K562 (cell line): ENCODE measurements at regions not wholly inside any gene's neighbourhood (a gene's known extent, or its start where the extent isn't known, plus 50 kb on each side); places are given as distances from the start of the nearest gene placed in this dataset.

ENCODE experiments used
- ATAC-seq: fragments of 200-7000 bp; cut with Tn5 transposase; 3 replicates; pipeline ENCODE4 v1.9.1; 2020; ENCODE audit warnings: moderate library complexity
- BruUV-seq: library from RNA; stranded (reverse); fragments of 400-500 nt; replicated peaks from 2 replicates; lab custom pipeline; 2021; lab: Mats Ljungman, UMichigan
- CTCF ChIA-PET: fragments of 300-600 bp; formaldehyde crosslinking; extraction: SDS; loops from one replicate; lab custom pipeline; 2021; ENCODE audit warnings: low intra/inter-chr PET ratio; lab: Yijun Ruan, JAX
- POLR2A ChIA-PET: fragments of 300-600, 350-650 bp; sonication (Branson Sonifier 250); formaldehyde crosslinking; extraction: SDS; loops from one replicate; lab custom pipeline; 2021; ENCODE audit warnings: antibody characterized with exemption, inconsistent platforms; lab: Yijun Ruan, JAX
- DNase-seq, 4 experiments: peaks; one replicate each; pipeline versions ENCODE4 v3.0.0 to v3.0.0-alpha.2; 2011 to 2018; ENCODE audit warnings: low spot score in 3 of 4, mixed read lengths in 3 of 4; ENCODE audit errors: extremely low read depth in 1 of 4
- FAIRE-seq: peaks from 2 replicates; lab custom pipeline; 2011; peaks lifted over from hg19 to GRCh38; lab: Jason Lieb, UNC
- H2AFZ ChIP-seq: 2 replicates; pipeline ENCODE4 v1.6.0; 2011; ENCODE audit warnings: low read depth, low read length, control low read depth, inconsistent platforms
- H3K27ac ChIP-seq: fragments of 200-600 bp; 3 replicates; pipeline ENCODE4 v1.8.0; 2011; ENCODE audit warnings: low read depth, mild to moderate bottlenecking, control low read depth, inconsistent platforms, low read length, moderate library complexity, mixed read lengths; ENCODE audit errors: extremely low read depth
- H3K27me3 ChIP-seq, 2 experiments: fragments of 300-600 bp in 1 of 2; 2 replicates in 1 of 2; 3 replicates in 1 of 2; pipeline versions ENCODE4 v1.6.0 to v1.8.0; 2011; ENCODE audit warnings: inconsistent platforms in 2 of 2, low read length in 2 of 2, mild to moderate bottlenecking in 1 of 2, mixed read lengths in 1 of 2, moderate library complexity in 1 of 2; ENCODE audit not compliant: control insufficient read depth in 2 of 2, insufficient read depth in 2 of 2
- H3K36me3 ChIP-seq: fragments of 300-600 bp; 3 replicates; pipeline ENCODE4 v1.8.0; 2011; ENCODE audit warnings: mild to moderate bottlenecking, low read length, inconsistent platforms; ENCODE audit not compliant: control insufficient read depth, insufficient read depth
- H3K4me1 ChIP-seq, 2 experiments: fragments of 200-600 bp in 1 of 2; replicated peaks in 1 of 2; 2 replicates in 1 of 2; 3 replicates in 1 of 2; pipeline versions ENCODE4 v1.5.1 to v1.8.0; 2011; ENCODE audit warnings: inconsistent platforms in 2 of 2, low read length in 2 of 2, mild to moderate bottlenecking in 1 of 2, mixed read lengths in 1 of 2, moderate library complexity in 1 of 2; ENCODE audit not compliant: control insufficient read depth in 2 of 2, insufficient read depth in 2 of 2
- H3K4me2 ChIP-seq: 2 replicates; pipeline ENCODE4 v1.6.1; 2011; ENCODE audit warnings: low read length, control low read depth, inconsistent platforms, mixed read lengths; ENCODE audit not compliant: insufficient read depth
- H3K4me3 ChIP-seq: fragments of 200-600 bp; sonication (generic), shearing (Covaris generic); 2 replicates; pipeline ENCODE4 v1.5.1; 2016; ENCODE audit warnings: control low read depth, inconsistent platforms
- H3K79me2 ChIP-seq: fragments of 200-600 bp; 3 replicates; pipeline ENCODE4 v1.8.0; 2011; ENCODE audit warnings: low read length, inconsistent platforms; ENCODE audit not compliant: control insufficient read depth, insufficient read depth
- H3K9ac ChIP-seq, 2 experiments: 2 replicates each; pipeline versions ENCODE4 v1.6.0 to v1.6.1; 2011; ENCODE audit warnings: low read depth in 2 of 2, low read length in 2 of 2, control low read depth in 1 of 2, inconsistent platforms in 1 of 2, mild to moderate bottlenecking in 1 of 2, mixed read lengths in 1 of 2; ENCODE audit not compliant: insufficient read depth in 1 of 2
- H3K9me1 ChIP-seq: one replicate; pipeline ENCODE4 v1.6.0; 2011; ENCODE audit warnings: inconsistent platforms, mild to moderate bottlenecking, low read length, moderate library complexity; ENCODE audit not compliant: control insufficient read depth, insufficient read depth
- H3K9me3 ChIP-seq: replicated peaks from 2 replicates; pipeline ENCODE4 v1.5.1; 2011; ENCODE audit warnings: low read depth, low read length, inconsistent platforms; ENCODE audit not compliant: control insufficient read depth, insufficient read depth
- H4K20me1 ChIP-seq: replicated peaks from 2 replicates; pipeline ENCODE4 v1.6.1; 2011; ENCODE audit warnings: low read length, inconsistent platforms, mixed read lengths; ENCODE audit not compliant: control insufficient read depth, insufficient read depth
- BRD4 ChIP-seq: fragments of 200-600 bp; sonication (generic); IDR thresholded peaks from 2 replicates; pipeline ENCODE4 v1.6.1; 2017; ENCODE audit warnings: inconsistent platforms
- BRF1 ChIP-seq: IDR thresholded peaks from 3 replicates; pipeline ENCODE4 v1.6.1; 2011; ENCODE audit warnings: borderline replicate concordance, mild to moderate bottlenecking; ENCODE audit not compliant: insufficient read length; ENCODE audit errors: extremely low read depth
- E2F3 ChIP-seq: fragments of 250-450 bp; sonication (Bioruptor Pico); IDR thresholded peaks from 2 replicates; pipeline ENCODE4 v1.4.0; 2020; ENCODE audit warnings: mild to moderate bottlenecking
- ELF2 ChIP-seq: fragments of 250-450 bp; sonication (Bioruptor Pico); IDR thresholded peaks from 2 replicates; pipeline ENCODE4 v1.5.0; 2021; ENCODE audit warnings: mild to moderate bottlenecking
- ETV5 ChIP-seq: sonication (generic); formaldehyde crosslinking; IDR thresholded peaks from 2 replicates; pipeline ENCODE4 v1.4.0; 2020; ENCODE audit warnings: low read depth, mild to moderate bottlenecking, missing genetic modification reagents
- EWSR1 ChIP-seq: fragments of 450-650 bp; IDR thresholded peaks from 2 replicates; pipeline ENCODE4 v1.6.1; 2018; ENCODE audit warnings: borderline replicate concordance, mild to moderate bottlenecking, low read depth, moderate library complexity; ENCODE audit not compliant: partially characterized antibody
- GTF2E2 ChIP-seq: fragments of 200-800 bp; sonication (Bioruptor generic); IDR thresholded peaks from 2 replicates; pipeline ENCODE4 v1.6.1; 2016; ENCODE audit warnings: missing genetic modification characterization, missing compliant biosample characterization
- MTA2 ChIP-seq: fragments of 450-650 bp; IDR thresholded peaks from 2 replicates; pipeline ENCODE4 v1.6.1; 2016; ENCODE audit warnings: low read depth
- SNIP1 ChIP-seq: fragments of 450-650 bp; IDR thresholded peaks from 2 replicates; pipeline ENCODE4 v1.7.1; 2017; ENCODE audit warnings: low read depth, mild to moderate bottlenecking
- SRSF9 ChIP-seq: fragments of 200-400 bp; formaldehyde crosslinking; IDR thresholded peaks from 2 replicates; pipeline ENCODE4 v1.6.1; 2017; ENCODE audit warnings: low read depth, low read length, borderline replicate concordance
- TCF7 ChIP-seq: sonication (generic); IDR thresholded peaks from 2 replicates; pipeline ENCODE4 v1.6.1; 2016; ENCODE audit warnings: antibody characterized with exemption, borderline replicate concordance
- TGIF2 ChIP-seq: sonication (generic); formaldehyde crosslinking; IDR thresholded peaks from 2 replicates; pipeline ENCODE4 v1.8.1; 2022; ENCODE audit warnings: mild to moderate bottlenecking, missing genetic modification reagents, moderate library complexity
- TSC22D4 ChIP-seq: fragments of 450-650 bp; IDR thresholded peaks from 2 replicates; pipeline ENCODE4 v1.6.1; 2016; ENCODE audit warnings: missing genetic modification characterization, missing biosample characterization, control low read depth
- XRCC3 ChIP-seq: fragments of 450-650 bp; IDR thresholded peaks from 2 replicates; pipeline ENCODE4 v1.6.1; 2017; ENCODE audit warnings: mild to moderate bottlenecking, moderate library complexity
- ZNF146 ChIP-seq: IDR thresholded peaks from one replicate; pipeline ENCODE4 v1.6.1; 2018; ENCODE audit warnings: missing compliant biosample characterization; ENCODE audit not compliant: unreplicated experiment
- ZNF232 ChIP-seq: sonication (generic); formaldehyde crosslinking; IDR thresholded peaks from 2 replicates; pipeline ENCODE4 v1.8.0; 2022; ENCODE audit warnings: mild to moderate bottlenecking, missing genetic modification reagents
- whole genome bisulfite sequencing: fragments of 100-300 bp; shearing (Covaris generic); methylation state at CpG from one replicate; pipeline ENCODE4 v1.1.6; 2016; ENCODE audit warnings: low coverage, mixed read lengths; ENCODE audit not compliant: insufficient coverage; ENCODE audit errors: missing lambda C conversion rate; 5-methylcytosine and 5-hydroxymethylcytosine counted together
- in situ Hi-C: fragments of 300-500 bp; cut with MboI; formaldehyde crosslinking; loops from 4 replicates; pipeline ENCODE4 v1.15.0; 2018; ENCODE audit warnings: inconsistent platforms, mixed read lengths
- intact Hi-C: fragments of 100-400 bp; cut with micrococcal nuclease; formaldehyde crosslinking; loops from 2 replicates; pipeline ENCODE4 v1.14.2; 2022
- TF ChIP-seq, protein P1 (sequence below): fragments of 250-450 bp; sonication (Bioruptor Pico); IDR thresholded peaks from 2 replicates; pipeline ENCODE4 v1.4.0; 2020; ENCODE audit warnings: mild to moderate bottlenecking, moderate library complexity
- TF ChIP-seq, protein P2 (sequence below), 2 experiments: IDR thresholded peaks; 2 replicates each; pipeline ENCODE4 v1.6.1; 2011; ENCODE audit warnings: borderline replicate concordance in 1 of 2, control low read depth in 1 of 2, low read depth in 1 of 2, low read length in 1 of 2, mild to moderate bottlenecking in 1 of 2, mixed read lengths in 1 of 2, moderate library complexity in 1 of 2; ENCODE audit not compliant: insufficient read depth in 1 of 2, insufficient read length in 1 of 2, poor library complexity in 1 of 2, severe bottlenecking in 1 of 2; ENCODE audit errors: extremely low read depth in 1 of 2
- TF ChIP-seq, protein P3 (sequence below): fragments of 250-450 bp; sonication (Bioruptor Pico); IDR thresholded peaks from 2 replicates; pipeline ENCODE4 v1.4.0; 2020; ENCODE audit warnings: mild to moderate bottlenecking

DNA sequence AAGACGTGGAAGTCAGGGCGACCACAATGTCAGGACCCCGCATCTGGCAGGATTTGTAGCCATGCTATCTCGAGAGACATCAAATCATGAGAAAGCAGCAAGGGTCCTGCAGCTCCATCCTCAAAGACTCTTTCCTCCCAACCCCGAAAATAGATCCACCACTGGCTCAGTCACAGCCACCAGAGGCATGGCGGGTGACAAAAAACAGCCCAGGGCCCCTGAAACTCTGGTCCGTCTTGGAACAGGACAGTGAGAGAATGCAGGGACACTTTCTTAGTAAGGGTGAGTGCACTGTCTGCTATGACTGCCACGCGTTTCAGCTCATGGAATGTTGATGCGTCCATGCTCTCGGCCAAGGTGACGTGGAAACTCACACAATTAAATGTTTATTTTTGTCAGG lies 220.9 kb downstream of the IRX2 start:
- TF ChIP-seq SNIP1 = no peak
- TF ChIP-seq TSC22D4 (tag) = no peak
- no peak for TF ChIP-seq GTF2E2 (tag)
- TF ChIP-seq ETV5 = no peak
- TF ChIP-seq, protein P1, sequence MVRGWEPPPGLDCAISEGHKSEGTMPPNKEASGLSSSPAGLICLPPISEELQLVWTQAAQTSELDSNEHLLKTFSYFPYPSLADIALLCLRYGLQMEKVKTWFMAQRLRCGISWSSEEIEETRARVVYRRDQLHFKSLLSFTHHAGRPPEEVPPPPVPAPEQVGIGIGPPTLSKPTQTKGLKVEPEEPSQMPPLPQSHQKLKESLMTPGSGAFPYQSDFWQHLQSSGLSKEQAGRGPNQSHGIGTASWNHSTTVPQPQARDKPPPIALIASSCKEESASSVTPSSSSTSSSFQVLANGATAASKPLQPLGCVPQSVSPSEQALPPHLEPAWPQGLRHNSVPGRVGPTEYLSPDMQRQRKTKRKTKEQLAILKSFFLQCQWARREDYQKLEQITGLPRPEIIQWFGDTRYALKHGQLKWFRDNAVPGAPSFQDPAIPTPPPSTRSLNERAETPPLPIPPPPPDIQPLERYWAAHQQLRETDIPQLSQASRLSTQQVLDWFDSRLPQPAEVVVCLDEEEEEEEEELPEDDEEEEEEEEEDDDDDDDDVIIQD = no peak
- TF ChIP-seq BRD4 = no peak
- no peak for TF ChIP-seq E2F3 (CRISPR knock-in tag)
- TF ChIP-seq, protein P2, sequence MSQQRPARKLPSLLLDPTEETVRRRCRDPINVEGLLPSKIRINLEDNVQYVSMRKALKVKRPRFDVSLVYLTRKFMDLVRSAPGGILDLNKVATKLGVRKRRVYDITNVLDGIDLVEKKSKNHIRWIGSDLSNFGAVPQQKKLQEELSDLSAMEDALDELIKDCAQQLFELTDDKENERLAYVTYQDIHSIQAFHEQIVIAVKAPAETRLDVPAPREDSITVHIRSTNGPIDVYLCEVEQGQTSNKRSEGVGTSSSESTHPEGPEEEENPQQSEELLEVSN (IDR thresholded peaks at IDR 0.05; ENCODE audit: borderline replicate concordance in 1 of 2, extremely low read depth in 1 of 2, insufficient read depth in 1 of 2, insufficient read length in 1 of 2, low read depth in 1 of 2, low read length in 1 of 2, poor library complexity in 1 of 2, severe bottlenecking in 1 of 2) = no peak
- TF ChIP-seq SRSF9 = no peak
- no peak for TF ChIP-seq EWSR1
- no peak for TF ChIP-seq TCF7
- no peak for TF ChIP-seq ELF2
- no peak for TF ChIP-seq XRCC3
- TF ChIP-seq TGIF2 = no peak
- TF ChIP-seq, protein P3, sequence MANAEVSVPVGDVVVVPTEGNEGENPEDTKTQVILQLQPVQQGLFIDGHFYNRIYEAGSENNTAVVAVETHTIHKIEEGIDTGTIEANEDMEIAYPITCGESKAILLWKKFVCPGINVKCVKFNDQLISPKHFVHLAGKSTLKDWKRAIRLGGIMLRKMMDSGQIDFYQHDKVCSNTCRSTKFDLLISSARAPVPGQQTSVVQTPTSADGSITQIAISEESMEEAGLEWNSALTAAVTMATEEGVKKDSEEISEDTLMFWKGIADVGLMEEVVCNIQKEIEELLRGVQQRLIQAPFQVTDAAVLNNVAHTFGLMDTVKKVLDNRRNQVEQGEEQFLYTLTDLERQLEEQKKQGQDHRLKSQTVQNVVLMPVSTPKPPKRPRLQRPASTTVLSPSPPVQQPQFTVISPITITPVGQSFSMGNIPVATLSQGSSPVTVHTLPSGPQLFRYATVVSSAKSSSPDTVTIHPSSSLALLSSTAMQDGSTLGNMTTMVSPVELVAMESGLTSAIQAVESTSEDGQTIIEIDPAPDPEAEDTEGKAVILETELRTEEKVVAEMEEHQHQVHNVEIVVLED = no peak
- TF ChIP-seq ZNF232 (CRISPR knock-in tag) = no peak
- no peak for TF ChIP-seq ZNF146 (CRISPR knock-in tag)
- TF ChIP-seq MTA2 = no peak
- TF ChIP-seq BRF1 = no peak
- ChIA-PET POLR2A (no interaction called here), CTCF (no interaction called here)
- FAIRE-seq (no peak), ATAC-seq (no peak), DNase-seq (no peak)
- Histone ChIP-seq H3K79me2 (no peaks in the 10 kb centered on the region), H3K4me2 (no peak overlapping the region), H3K36me3 (no peaks in the 10 kb centered on the region), H3K4me3 (no peak overlapping the region), H2AFZ (no peak overlapping the region), H4K20me1 (no peaks in the 10 kb centered on the region; the same call in 1 of the 2 replicates), H3K4me1 (no peaks in the 10 kb centered on the region), H3K9ac (no peak overlapping the region), H3K27me3 (peaks cover 0 to 6% of the 10 kb centered on the region in 2 experiments; a peak in 1 of 5 replicates), H3K9me3 (0 out of 2 replicates have a peak, but pooled peaks cover 2% of the 10 kb centered on the region), H3K9me1 (no peaks in the 10 kb centered on the region), H3K27ac (no peak overlapping the region)
- WGBS = under 1% methylated on average over 12 of the region's 12 CpGs
- intact Hi-C loops (no loop called here), in situ Hi-C loops (no loop called here)
- BruUV-seq = no TSS peak
